ENCODE measurements at regions not wholly inside any gene's neighbourhood (a gene's known extent, or its start where the extent isn't known, plus 50 kb on each side); places are given as distances from the start of the nearest gene placed in this dataset.

DNA sequence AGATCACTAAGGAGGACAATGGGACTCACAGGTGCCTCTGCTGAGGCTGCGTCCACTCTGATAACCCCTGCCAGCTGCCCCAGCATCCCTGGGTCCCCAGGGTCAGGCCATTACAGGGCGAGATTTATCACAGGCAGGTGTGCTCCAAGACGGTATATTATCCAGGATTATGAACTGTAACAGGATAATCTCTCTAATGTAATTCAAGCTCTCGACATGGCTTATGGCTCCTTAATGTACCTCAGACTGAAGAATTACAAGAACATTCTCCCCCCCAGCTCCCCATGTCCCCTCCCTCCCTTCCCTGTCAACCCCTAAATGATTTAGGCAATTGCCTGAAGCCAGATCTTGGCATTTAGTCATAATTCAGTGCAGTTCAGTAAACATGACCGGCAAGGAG lies 86.8 kb downstream of the NCR2 start:
- TF ChIP-seq EZH2 (IDR thresholded peaks at IDR 0.05; ENCODE audit: borderline replicate concordance, low read length): no peak
- TF ChIP-seq, protein P1, sequence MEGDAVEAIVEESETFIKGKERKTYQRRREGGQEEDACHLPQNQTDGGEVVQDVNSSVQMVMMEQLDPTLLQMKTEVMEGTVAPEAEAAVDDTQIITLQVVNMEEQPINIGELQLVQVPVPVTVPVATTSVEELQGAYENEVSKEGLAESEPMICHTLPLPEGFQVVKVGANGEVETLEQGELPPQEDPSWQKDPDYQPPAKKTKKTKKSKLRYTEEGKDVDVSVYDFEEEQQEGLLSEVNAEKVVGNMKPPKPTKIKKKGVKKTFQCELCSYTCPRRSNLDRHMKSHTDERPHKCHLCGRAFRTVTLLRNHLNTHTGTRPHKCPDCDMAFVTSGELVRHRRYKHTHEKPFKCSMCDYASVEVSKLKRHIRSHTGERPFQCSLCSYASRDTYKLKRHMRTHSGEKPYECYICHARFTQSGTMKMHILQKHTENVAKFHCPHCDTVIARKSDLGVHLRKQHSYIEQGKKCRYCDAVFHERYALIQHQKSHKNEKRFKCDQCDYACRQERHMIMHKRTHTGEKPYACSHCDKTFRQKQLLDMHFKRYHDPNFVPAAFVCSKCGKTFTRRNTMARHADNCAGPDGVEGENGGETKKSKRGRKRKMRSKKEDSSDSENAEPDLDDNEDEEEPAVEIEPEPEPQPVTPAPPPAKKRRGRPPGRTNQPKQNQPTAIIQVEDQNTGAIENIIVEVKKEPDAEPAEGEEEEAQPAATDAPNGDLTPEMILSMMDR (IDR thresholded peaks at IDR 0.05; ENCODE audit: low read length): no peak
- Histone ChIP-seq H3K4me2 (ENCODE audit: low read length) (no peak overlapping the region), H3K36me3 (ENCODE audit: insufficient read depth, low read length) (no peaks in the 10 kb centered on the region; the same call in 1 of the 2 replicates), H4K20me1 (ENCODE audit: insufficient read depth, low read length) (no peaks in the 10 kb centered on the region), H3F3A (ENCODE audit: insufficient read depth, low read length) (no peaks in the 10 kb centered on the region), H3K27ac (ENCODE audit: low read depth, low read length, poor library complexity, severe bottlenecking) (no peak overlapping the region), H3K27me3 (ENCODE audit: insufficient read depth, low read length) (peaks cover 12% of the 10 kb centered on the region; the same call in 1 of the 2 replicates), H3K9me3 (ENCODE audit: low read length) (no peaks in the 10 kb centered on the region), H3K4me1 (ENCODE audit: insufficient read depth, low read length, severe bottlenecking) (no peaks in the 10 kb centered on the region), H3K9me2 (ENCODE audit: low read depth, low read length) (no peaks in the 10 kb centered on the region), H3K79me2 (ENCODE audit: insufficient read depth, low read length) (no peaks in the 10 kb centered on the region), H3K9ac (ENCODE audit: low read length) (no peak overlapping the region), H2AFZ (ENCODE audit: low read length) (no peak overlapping the region), H3K4me3 (ENCODE audit: low read depth, low read length, poor library complexity, severe bottlenecking) (no peak overlapping the region)

DNA sequence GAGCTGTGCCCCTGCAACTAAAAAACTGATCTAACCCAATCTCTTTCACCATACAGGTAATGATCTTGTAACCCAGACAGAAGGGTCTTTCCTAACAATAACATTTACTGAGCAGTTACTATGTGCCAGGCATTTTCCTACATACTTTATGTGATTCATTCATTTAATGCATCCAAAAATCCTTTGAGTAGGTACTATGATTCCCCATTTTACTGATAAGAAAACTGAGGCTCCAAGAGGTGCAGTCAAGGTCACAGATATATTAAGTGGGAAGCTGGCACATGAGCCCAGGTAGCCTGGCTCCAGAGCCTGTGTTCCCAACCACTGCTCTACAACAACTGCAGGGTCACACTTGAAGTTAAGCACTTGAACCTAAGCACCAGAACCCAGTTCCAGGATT lies 87.6 kb downstream of the NCR2 start:
- TF ChIP-seq, protein P1 (IDR thresholded peaks at IDR 0.05; ENCODE audit: low read length): no peak
- no peak for TF ChIP-seq EZH2 (IDR thresholded peaks at IDR 0.05; ENCODE audit: borderline replicate concordance, low read length)
- Histone ChIP-seq H3K27ac (ENCODE audit: low read depth, low read length, poor library complexity, severe bottlenecking) (no peak overlapping the region), H3K79me2 (ENCODE audit: insufficient read depth, low read length) (no peaks in the 10 kb centered on the region), H3K4me2 (ENCODE audit: low read length) (no peak overlapping the region), H3K27me3 (ENCODE audit: insufficient read depth, low read length) (peaks cover 12% of the 10 kb centered on the region; the same call in 1 of the 2 replicates), H3K9ac (ENCODE audit: low read length) (no peak overlapping the region), H3K9me3 (ENCODE audit: low read length) (no peaks in the 10 kb centered on the region), H3F3A (ENCODE audit: insufficient read depth, low read length) (no peaks in the 10 kb centered on the region), H2AFZ (ENCODE audit: low read length) (no peak overlapping the region), H3K4me3 (ENCODE audit: low read depth, low read length, poor library complexity, severe bottlenecking) (no peak overlapping the region), H3K36me3 (ENCODE audit: insufficient read depth, low read length) (no peaks in the 10 kb centered on the region; the same call in 1 of the 2 replicates), H4K20me1 (ENCODE audit: insufficient read depth, low read length) (no peaks in the 10 kb centered on the region), H3K9me2 (ENCODE audit: low read depth, low read length) (no peaks in the 10 kb centered on the region), H3K4me1 (ENCODE audit: insufficient read depth, low read length, severe bottlenecking) (no peaks in the 10 kb centered on the region)

DNA sequence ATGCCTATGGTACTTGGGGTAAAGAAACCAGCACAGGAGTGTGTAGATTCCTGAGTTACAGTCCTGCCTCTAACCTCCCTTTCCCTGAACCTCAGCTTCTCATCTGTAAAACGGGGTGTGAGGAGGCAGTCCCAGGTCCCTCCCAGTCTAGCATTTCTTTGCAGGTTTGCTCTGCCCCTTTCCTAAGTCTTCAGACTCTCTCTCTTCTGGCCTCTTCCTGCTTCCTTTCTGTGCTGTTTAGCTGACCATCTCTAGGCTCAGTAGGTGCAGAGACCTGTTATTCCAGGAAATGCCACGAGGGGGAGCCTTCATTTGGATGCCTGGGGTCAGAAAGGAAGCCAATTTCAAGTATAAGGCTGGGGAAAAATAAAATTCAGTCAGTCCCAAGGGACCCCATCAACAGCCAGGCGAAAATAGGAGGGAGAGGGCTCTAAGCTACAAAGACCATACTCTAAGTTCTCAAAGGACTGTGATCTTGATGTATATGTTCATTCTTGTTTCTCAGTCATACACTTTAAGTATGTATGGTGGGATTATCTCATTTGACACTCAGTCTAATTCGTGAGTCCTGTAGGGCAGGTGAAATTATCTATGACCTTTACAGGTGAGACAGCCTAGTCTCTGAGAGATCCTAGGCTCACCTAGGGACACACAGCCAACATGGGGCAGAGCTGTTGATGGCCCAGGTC lies 89.1 kb downstream of the NCR2 start:
- H3K36me3 ChIP-seq (ENCODE audit: insufficient read depth, low read length): no peaks in the 10 kb centered on the region; the same call in 1 of the 2 replicates
- no peaks in the 10 kb centered on the region for H3F3A ChIP-seq (ENCODE audit: insufficient read depth, low read length)
- H3K9me2 ChIP-seq (ENCODE audit: low read depth, low read length): no peaks in the 10 kb centered on the region
- H3K4me2 ChIP-seq (ENCODE audit: low read length): no peak overlapping the region
- peaks cover 10% of the 10 kb centered on the region; the same call in 1 of the 2 replicates for H3K27me3 ChIP-seq (ENCODE audit: insufficient read depth, low read length)
- H3K9ac ChIP-seq (ENCODE audit: low read length): no peak overlapping the region
- no peak overlapping the region for H2AFZ ChIP-seq (ENCODE audit: low read length)
- H3K4me1 ChIP-seq (ENCODE audit: insufficient read depth, low read length, severe bottlenecking): no peaks in the 10 kb centered on the region
- TF ChIP-seq EZH2 (IDR thresholded peaks at IDR 0.05; ENCODE audit: borderline replicate concordance, low read length): no peak
- TF ChIP-seq, protein P1 (IDR thresholded peaks at IDR 0.05; ENCODE audit: low read length): peak; percentile 83
- H3K9me3 ChIP-seq (ENCODE audit: low read length): no peaks in the 10 kb centered on the region
- no peak overlapping the region for H3K4me3 ChIP-seq (ENCODE audit: low read depth, low read length, poor library complexity, severe bottlenecking)
- no peaks in the 10 kb centered on the region for H4K20me1 ChIP-seq (ENCODE audit: insufficient read depth, low read length)
- no peaks in the 10 kb centered on the region for H3K79me2 ChIP-seq (ENCODE audit: insufficient read depth, low read length)
- H3K27ac ChIP-seq (ENCODE audit: low read depth, low read length, poor library complexity, severe bottlenecking): no peak overlapping the region

All from OCI-LY1 (cell line).